Daoy (cell line): ENCODE measurements at regions not wholly inside any gene's neighbourhood (a gene's known extent, or its start where the extent isn't known, plus 50 kb on each side); places are given as distances from the start of the nearest gene placed in this dataset.

Experiments used
- DNase-seq: peaks from one replicate; pipeline ENCODE4 v3.0.0-alpha.2; 2015; ENCODE audit warnings: low read depth

DNA sequence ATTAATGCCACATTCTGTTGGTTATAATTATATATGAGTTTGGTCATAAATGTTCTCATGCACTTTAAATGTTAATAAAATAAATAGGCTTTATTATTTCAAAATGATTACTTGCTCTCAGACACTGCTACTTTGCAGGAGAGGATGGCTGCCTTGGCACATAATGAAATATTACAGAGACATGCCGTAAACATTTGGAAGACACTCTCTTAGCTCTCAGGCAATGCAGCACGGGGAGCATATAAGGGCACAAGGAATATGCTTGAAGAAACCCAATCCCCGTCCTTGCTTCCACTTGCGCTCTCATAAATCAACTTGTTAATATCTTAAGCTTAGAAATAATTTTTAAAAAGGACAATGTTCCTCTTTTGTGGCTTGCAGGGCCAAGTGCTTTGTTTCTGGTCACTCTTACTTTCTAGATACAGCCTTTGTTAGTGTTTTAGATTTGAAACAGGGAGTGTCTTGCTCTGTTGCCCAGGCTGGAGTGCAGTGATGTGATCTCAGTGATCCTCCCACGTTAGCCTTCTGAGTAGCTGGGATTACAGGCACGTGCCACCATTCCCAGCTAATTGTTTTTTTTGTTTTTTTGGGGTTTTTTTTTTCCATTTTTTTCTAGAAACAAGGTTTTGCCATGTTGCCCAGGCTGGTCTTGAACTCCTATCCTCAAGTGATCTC lies 445.0 kb downstream of the SPRY1 start:
- no peak for DNase-seq

DNA sequence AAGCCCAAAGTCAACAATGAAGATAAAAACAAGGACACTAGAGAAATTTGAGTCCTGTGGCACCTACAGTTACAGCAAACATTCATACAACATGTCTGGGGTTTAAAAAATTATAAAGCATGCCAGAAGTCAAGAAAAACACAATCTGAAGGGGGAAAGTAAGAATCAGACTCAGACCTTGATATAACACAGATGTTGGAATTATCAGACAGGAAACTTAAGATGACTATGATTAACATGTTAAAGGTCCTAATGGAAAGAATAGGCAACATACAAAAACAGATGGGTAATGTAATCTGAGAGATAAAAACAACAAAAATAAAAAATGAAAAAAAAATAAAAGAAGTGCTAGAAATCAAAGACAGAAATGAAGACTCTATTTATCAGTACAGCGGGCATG lies 446.5 kb downstream of the SPRY1 start:
- no peak for DNase-seq

DNA sequence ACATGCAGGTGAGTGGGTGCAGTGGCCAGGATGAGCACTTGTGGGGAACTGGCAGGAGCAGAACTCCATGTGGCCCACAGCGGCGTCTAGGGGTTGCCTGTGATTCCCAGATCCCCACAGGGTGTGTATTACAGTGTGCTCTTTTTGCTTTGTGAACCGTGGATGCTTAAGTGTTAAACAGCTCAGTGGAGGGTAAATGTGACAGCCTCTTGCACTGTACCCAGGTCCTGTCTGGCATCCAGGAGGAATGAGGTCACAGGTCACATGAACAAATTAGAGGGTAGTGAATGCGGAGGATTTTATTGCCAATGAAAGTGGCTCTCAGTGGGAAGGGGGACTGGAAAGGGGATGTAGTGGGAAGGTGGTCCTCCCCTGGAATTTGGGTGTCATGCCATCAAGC lies 447.8 kb downstream of the SPRY1 start:
- no peak for DNase-seq

DNA sequence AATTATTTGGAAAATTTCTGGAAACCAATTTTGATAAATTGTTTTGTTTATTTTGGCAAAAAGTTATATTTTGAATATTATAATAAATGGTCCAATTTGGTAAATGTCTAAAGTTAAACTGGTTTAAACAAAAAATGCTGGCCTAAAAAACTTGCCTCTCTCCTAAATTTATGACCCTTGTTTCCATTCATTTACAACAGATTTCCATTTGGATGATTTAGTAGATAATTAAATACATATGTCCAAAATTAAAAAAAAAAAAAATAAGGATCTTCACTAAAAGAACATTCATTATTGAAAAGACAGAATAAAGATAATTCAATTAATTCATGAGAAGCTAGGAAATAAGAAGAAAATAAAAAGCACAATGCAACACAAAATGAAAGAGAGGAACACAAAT lies 449.5 kb downstream of the SPRY1 start:
- no peak for DNase-seq

DNA sequence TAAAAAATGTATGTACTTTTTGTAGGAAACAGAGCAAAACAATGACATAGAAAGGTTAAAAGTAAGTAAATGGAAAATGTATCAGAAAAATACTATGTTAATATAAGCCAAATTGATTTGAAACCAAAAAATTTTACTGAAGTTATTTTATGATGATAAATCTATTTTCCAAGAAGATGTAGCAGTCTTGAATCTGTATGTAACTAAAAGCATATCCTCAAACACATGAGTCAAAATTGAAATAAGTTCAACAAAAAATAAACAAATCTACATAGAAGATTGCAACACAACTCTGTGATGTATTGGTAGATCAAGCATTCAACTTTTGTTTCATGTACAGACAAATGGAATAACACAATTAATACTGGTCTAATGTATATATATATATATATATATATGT lies 450.0 kb downstream of the SPRY1 start:
- DNase-seq: no peak

DNA sequence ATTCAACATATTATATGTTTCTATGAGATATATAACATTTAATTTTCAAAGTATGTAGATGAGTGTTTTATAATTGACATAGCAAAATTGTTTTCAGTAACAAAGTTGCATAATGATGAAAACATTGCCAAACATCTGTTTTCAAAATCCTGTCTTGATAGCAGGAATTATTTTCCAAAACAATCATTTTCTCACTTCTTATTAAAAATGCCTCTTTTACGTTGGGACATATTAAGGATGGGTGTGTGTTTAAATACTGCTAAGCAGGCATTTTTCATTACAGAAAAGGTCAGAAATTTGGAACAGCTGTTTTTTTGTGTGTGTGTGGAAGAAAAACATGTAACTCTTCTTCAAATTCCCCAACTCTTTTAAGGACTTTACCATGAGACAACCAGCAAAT lies 452.0 kb downstream of the SPRY1 start:
- DNase-seq: no peak

DNA sequence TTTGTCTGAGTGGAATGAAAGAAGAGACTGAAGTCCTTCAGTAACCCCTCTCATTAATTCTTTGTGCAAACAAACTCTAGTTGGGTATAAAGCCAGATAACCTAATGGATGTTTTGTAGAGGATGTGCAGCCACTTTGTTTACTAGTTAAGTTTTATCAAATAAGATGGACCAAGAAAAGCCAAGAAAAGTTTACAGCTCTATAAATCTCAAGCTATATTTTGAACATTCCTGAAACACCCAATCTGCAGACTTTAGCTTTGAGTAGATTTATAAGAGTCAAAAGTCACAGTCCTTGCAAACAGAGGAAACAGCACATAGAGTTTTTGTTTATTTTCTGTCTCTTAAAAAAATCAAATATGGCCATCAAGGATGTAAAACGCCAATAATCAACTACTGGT lies 452.9 kb downstream of the SPRY1 start:
- DNase-seq: no peak

DNA sequence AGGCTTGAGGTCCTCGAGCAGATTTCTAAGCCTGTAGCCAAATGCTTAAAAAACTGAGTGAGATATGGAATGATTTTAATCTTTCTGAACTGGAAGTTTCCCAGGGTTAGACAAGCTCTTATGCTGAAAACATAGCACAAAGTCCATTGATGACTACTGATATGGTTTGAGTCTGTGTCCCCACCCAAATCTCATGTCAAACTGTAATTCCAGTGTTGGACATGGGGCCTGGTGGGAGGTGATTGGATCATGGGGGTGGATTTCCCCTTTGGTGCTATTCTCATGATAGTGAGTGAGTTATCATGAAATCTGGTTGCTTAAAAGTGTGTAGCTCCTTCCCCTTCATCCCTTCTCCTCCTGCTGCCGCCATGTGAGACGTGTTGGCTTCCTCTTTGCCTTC lies 454.9 kb downstream of the SPRY1 start:
- no peak for DNase-seq

DNA sequence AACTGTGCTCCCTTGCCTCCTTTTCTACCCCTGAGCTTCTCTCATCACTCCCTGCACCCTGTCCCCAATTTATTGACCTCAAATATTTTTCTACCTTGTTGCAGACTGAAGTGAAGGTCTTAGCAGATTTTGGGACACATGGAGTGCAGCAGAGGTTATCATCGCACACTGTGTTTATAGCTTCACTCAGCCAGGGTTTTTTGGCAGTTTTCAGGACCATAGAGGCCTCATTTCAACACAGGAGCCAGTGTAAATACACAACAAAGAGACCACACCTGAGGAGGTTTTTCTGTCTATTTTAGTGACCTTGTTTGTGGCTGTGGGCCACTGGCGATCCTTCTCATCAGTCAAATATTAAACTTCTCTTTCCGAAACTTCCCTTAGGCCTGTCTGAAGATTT lies 457.1 kb downstream of the SPRY1 start:
- no peak for DNase-seq

DNA sequence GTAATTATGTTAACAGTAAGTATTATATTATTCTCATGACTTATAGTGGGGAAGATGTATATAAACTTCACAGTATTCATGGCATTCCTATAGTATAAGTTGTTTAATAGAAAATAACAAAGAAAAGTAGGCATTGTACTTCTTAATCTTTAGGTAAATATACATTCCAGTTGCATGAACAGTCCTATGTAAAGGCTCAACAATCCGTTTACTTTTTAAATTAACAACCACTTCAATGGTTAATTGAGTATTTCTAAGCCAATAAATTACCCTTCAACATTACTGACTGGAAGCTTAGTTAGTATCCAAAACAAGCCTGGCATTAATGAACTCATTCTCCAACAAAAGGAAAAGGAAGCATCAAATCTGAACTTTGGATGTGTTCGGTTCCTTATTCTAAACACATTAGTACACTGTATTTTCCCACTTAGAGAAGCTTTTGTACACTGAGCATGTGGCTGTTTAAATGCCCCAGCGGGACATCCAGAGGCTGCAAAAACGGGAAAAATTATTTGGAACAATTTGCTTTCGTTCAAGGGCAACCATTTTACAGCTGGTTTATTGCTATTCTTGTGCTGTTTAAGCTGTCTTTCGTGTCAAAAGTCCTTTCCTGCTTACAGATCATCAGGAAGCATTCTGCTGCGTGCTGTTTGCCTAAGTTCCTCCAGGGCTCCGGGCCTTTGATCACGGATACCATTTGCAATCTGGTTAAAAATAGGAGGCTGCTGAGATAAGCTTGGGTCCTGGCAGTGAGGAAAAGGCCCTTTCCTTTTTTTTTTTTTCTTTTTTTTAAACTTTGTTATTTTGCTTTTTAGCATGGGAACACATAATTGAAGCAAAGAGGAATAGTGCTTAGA lies 460.3 kb downstream of the SPRY1 start:
- DNase-seq: peak; percentile 2

DNA sequence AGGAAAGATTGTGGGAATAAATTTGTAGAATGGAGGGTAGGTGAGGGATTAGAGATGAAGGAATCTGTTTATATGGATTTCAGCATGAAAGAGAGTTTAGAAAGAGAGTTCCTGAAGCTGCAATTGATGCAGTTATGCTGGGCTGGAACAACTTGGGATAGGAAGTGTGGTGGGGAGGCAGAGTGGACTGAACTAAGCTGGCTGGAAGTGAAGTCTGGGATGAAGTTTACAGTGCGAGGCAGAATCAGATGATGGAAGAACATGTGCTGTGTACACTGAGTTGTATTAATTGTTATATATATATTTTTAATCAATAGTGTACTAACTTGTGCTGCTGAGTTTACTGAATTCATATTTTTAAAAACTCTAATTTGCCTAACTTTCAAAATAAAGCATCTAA lies 461.9 kb downstream of the SPRY1 start:
- DNase-seq: no peak

DNA sequence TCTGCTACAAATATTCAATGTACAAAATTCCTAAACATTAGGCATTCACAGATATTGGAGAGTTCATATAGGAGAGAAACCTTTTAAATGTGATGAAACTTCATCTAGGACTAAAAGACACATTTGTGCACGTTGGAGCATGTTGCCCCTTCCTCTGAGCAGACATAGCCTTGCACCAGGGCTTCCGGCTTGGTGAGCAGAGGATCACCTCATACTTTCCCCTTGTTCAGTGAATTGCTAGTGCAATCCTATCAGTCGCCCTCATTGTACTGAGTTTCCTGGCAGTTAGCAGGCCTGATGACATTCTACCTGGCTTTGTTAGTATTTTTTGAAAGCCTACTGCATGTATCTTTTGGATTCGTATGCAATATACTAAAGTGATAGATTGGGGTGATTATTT lies 466.2 kb downstream of the SPRY1 start:
- no peak for DNase-seq

DNA sequence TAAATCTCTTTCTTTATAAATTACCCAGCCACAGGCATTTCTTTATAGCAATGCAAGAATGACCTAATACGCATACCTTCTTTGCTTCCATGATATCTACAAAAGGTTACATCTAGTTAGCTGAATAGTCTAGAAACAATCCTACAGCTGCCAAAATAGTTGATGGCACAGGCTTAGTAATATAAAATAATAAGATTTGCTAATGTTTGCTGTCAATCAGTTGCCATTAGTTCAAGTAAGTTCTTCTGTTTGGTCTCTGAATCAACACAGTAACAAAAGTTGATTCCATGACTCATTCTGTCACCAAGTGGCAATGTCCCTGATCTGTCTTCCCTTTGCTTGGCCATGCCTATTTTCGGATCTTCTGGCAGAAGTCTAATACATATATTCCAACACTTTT lies 470.2 kb downstream of the SPRY1 start:
- DNase-seq: no peak

DNA sequence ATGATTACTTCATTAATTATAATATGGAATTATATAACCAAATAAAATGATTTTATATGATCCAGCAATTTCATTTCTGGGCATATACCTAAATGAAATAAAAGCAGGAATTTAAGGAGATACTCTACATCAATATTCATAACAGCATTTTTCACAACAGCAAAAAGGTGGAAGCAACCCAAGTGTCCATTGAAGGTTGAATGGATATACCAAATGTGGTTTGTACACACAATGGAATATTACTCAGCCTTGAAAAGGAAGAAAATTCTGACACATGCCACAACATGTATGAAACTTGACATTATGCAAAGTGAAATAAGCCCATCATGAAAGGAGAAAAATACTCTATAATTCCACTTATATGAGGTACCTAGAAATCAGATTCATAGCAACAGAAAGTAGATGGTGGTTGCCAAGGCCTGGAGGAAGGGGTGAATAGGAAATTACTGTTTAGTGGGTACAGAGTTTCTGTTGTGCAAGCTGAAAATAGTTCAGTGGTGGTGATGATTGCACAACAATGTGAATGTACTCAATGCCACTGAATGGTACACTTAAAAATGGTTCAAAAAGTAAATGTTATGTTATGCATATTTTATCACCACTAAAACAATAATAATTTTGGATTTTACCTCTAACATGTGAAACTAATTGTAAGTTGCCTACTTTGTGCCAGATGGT lies 471.5 kb downstream of the SPRY1 start:
- no peak for DNase-seq

DNA sequence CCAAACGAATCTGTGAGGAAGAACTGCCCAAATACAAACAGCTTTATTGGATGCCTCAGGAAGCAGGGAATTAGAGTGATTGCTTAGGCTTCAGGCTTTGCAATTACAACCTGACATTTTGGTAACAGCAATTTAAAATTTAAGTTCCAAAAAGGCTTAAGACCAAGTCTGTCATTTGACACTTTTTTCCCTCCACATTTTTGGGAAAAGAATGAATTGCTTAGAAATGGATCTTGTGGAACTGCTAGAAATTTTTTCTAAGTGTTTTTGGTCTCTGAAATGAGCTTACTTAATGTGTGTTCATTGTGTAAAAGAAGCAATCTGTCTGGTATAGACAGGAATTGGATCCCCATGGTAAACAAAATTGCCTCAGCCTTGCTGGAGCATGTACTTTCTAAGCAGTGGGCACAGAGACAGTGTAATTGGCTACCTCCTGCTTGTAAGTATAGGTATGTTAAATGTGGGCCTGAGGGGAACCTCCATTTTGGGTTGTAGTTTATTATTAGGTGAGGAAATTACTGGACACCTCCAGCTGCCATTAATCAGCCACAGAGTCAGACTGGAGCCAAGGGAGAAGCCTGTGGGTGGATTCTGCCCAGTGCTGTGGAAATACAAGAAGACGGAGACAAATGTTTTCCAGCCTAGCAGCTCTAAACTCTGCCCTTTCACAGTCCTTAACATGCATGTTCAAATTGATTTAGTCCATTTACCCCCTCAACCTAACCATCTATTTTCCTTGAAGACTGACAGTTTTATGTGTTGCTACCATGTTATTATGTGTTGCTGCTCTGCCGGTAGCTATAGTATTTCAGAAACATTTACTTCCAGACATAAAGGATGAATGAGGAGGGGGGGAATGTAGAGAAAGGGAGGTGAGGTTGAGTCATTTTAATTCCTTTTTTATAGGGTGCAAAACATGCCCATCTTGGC lies 473.0 kb downstream of the SPRY1 start:
- no peak for DNase-seq

DNA sequence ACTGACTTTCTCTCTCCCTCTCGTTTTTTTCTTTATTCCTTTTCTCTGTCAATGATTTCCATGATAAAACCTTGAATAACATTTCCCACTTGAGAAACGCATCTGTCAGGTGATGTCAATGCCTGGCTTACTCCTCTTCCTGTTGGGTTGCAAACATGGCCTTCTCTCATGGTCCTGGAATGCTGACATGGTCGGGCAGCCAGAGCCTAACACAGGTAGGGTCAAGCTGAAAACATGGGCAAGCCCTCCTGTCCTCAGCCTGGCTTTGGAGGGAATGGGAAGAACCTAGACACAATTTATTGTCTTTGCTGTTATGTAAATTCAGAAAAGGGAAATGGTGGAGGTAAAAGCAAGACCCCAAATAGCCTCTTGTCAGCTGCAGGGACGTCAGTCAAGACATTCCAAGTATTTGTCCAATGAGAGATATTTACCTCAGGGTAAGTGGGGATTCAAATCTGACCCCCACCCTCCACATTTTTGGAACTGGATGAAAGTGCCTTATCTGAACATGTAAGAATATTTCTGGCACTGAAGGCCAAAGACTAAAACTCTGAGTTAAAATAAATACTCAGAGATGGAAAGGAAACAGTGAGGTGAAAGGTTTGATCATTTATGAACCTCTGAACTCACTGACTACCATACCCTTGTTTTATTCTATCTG lies 473.8 kb downstream of the SPRY1 start:
- DNase-seq: no peak

DNA sequence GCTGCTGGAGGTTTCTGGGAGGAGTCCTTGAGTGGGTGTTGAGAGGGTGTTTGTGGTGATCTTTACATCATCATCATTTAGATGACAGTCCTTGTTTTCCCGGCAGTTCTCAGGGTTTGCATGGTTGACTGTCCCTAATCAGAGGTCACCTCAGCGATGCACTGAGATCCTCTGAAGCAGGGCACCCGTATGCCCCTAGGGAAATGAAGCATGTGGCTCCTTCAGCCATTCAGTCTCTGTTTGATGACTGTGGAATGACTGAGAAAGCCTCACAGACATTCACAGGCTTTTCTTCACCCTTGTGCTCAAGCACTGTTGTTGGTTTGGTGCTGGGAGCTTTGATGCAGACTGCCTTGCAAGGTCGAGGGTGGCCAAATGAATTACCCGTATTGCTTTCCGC lies 474.7 kb downstream of the SPRY1 start:
- no peak for DNase-seq

DNA sequence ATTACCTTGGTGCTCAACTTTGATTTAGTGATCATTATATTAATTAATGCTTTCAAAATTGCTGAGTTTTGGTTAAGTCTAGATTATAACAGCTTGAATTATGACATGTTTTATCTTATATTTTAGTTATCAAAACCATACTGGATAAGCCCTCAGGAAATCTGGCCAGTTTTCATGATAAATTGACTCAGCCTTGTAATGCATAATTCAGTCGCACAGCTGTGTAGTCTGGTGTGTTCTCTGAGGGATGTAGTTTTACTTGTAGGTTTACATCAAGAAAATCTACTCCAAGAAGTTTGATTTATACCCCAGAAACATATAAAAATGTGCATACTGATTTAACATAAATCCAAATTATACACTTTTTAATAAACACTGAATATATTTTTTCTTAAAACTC lies 477.5 kb downstream of the SPRY1 start:
- DNase-seq: no peak

DNA sequence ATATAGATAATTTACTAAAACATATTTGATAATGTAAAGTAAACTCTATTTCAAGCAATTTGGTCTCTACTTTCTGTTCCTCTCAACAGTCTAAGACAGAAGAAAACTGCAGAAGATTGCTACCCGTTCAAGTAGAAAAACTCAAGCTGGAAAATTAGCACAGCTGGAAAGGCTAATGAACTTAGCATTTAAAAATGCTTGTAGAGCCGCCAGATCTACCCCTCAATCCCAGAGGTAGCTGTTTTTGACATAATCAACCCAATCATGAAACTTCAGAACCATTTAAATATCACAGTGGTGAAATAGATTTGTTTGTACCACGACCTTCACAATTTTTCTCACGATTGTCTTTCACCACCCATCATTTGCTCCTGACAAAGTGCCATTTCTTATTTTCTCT lies 479.5 kb downstream of the SPRY1 start:
- DNase-seq: no peak

DNA sequence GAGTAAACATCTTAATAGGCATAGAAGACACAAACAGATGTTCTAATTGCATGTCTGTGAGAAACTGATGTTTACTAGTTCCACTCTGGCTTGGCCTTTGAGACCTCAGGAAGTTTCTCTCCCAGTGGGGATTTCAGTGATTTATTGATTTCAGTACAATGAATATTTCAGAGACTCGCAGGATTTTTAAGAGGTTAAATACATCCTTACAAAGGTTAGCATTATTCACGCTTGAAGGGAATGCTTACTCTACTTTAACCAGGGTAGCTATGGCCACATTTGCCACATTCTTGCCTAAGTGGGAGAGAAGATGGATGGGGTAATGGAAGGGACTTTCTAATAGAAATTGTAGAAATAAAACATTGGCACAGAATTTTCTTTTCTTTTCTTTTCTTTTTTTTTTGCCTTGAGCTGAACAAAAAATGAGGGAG lies 480.1 kb downstream of the SPRY1 start:
- DNase-seq: no peak

DNA sequence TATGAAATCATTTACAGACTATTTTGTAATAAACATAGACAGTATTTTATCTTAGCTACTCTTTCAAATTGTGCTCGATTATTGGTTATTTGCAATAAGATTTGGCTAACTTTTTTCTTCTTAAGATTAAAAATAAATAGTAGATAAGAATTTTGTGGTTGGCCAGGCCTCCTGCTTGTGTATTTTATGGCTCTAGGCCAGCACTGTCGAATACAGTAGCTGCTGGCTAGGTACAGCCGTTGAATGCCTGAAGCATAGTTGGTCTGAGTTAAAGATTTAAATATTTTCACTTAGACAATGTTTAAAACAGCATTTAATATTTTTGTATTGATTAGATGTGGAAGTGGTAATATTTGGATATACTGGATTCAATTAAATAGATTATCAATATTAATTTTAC lies 481.0 kb downstream of the SPRY1 start:
- DNase-seq: no peak
